ENCODE measurements at regions not wholly inside any gene's neighbourhood (a gene's known extent, or its start where the extent isn't known, plus 50 kb on each side); places are given as distances from the start of the nearest gene placed in this dataset.

DNA sequence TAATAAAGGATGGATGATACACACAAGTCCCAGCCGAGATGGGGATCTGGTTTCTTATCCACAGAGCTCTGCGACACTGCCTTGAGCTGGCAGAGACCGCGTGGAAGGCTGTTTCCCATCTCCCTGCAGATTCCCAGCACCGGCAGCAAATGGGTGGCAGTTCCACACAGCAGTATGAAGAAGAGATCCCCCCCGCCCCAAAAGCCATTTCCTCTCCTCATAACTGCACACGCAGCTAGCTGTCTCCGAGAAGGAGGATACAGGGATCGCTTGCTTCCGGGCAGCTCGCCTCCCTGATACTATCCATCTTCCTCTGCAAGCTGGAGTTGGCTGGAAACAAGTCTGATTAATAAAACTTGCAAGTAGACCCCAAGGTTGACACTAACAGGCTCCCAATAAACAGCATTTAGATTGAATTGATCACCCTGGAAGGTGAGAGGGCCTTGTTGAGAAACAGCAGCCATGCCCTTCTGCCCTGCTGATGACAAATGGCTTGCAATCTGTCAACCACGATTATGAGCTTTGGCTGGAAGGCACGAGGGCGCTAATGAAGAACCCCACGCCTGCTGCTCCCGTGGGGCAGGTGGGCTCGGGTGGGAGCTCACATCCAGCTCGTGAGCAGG, 642.3 kb downstream of the AJAP1 start:
- DNase-seq (ENCODE audit: low read depth) = no peak
- no peak overlapping the region for H3K4me3 ChIP-seq (ENCODE audit: control insufficient read depth, low read depth, low read length)
- TF ChIP-seq, protein P1, sequence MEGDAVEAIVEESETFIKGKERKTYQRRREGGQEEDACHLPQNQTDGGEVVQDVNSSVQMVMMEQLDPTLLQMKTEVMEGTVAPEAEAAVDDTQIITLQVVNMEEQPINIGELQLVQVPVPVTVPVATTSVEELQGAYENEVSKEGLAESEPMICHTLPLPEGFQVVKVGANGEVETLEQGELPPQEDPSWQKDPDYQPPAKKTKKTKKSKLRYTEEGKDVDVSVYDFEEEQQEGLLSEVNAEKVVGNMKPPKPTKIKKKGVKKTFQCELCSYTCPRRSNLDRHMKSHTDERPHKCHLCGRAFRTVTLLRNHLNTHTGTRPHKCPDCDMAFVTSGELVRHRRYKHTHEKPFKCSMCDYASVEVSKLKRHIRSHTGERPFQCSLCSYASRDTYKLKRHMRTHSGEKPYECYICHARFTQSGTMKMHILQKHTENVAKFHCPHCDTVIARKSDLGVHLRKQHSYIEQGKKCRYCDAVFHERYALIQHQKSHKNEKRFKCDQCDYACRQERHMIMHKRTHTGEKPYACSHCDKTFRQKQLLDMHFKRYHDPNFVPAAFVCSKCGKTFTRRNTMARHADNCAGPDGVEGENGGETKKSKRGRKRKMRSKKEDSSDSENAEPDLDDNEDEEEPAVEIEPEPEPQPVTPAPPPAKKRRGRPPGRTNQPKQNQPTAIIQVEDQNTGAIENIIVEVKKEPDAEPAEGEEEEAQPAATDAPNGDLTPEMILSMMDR (IDR thresholded peaks at IDR 0.05; ENCODE audit: control insufficient read depth, insufficient read depth, low read depth, low read length, missing control alignments) = no peak

DNA sequence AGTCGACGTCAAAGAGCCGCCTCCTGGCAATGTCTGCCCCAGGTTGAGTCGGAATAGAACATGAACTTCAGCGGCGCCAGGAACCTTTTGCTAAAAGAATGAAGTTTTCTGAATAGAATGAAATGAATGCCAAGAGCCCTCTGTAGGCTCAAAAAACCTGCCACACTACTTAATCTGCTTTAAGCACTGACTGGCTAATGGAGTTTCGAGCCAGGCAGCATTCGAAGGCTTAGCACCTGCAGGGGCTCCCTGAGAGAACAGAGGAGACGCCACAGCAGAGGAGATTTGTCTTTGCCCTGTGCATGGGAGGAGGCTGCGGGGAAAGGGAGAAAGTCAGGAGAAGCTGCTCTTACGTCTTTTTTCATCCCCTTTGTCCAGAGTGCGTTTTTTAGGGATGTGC, 641.7 kb downstream of the AJAP1 start:
- TF ChIP-seq, protein P1 (IDR thresholded peaks at IDR 0.05; ENCODE audit: control insufficient read depth, insufficient read depth, low read depth, low read length, missing control alignments) = no peak
- no peak overlapping the region for H3K4me3 ChIP-seq (ENCODE audit: control insufficient read depth, low read depth, low read length)
- no peak for DNase-seq (ENCODE audit: low read depth)

DNA sequence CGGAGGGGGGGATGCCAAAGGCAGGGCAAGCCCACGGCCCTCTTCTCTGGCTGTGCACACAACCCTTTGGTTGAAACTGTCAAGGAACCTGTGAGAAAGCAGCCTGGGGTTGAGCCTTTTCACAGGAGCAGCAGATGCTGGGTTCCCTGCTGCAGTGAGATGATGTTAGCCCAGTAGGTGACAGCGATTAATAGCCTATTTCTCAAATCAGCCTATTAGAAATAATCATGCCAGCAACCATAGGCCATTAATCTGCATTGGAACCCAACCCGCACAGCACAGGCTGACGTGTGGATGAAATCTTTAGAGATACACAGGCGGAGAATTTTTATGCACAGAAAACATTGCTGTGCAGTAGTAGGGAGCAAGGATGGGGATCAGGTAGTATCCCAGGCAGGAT, 637.5 kb downstream of the AJAP1 start:
- no peak for DNase-seq (ENCODE audit: low read depth)
- TF ChIP-seq, protein P1 (IDR thresholded peaks at IDR 0.05; ENCODE audit: control insufficient read depth, insufficient read depth, low read depth, low read length, missing control alignments) = no peak
- H3K4me3 ChIP-seq (ENCODE audit: control insufficient read depth, low read depth, low read length) = no peak overlapping the region

DNA sequence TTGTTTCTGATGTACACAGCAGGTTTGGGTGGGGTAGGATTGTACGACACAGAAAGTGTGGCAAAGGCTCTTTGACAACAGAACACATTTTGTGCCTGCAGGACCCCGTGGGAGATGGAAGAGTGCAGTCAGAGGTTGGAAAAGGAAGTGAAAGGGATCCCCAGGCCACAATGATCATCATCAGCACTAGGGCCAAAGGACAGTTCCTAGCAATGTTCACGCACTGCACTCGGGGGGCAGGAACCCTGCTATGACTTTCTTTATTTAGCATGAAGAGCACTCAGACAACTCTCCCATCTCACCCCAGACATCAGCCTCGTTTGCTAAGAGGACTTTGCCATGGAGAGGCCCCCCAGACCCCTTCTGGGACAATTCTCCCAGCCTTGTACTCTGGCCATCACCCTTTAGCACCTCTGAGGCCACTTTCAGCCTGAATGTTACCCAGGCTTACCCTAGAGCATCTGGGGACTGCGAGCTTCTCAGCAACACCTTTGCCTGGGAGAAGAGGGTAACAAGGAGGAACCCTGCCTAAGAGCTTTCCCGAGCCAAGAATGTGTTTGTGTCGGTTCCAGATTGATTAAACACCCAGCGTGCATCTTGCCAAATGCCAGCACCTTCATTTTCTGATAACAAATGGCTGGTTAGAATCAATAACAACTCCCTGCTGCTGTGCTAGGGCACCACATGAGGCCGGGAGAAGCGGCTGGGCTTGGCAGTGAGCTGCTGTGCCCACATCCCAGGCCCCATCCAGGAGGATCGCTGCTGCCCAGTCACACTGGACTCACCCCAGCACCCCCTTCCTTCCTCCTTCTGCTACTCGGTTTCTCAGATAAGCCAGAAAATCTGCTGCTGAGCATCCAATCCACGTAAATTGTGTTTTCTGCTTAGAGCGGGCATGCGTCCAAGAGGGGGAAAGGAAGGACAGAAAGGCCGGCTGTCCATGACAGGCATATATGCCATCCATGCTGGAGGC, 633.1 kb downstream of the AJAP1 start:
- TF ChIP-seq, protein P1 (IDR thresholded peaks at IDR 0.05; ENCODE audit: control insufficient read depth, insufficient read depth, low read depth, low read length, missing control alignments) = no peak
- DNase-seq (ENCODE audit: low read depth) = no peak
- no peak overlapping the region for H3K4me3 ChIP-seq (ENCODE audit: control insufficient read depth, low read depth, low read length)

DNA sequence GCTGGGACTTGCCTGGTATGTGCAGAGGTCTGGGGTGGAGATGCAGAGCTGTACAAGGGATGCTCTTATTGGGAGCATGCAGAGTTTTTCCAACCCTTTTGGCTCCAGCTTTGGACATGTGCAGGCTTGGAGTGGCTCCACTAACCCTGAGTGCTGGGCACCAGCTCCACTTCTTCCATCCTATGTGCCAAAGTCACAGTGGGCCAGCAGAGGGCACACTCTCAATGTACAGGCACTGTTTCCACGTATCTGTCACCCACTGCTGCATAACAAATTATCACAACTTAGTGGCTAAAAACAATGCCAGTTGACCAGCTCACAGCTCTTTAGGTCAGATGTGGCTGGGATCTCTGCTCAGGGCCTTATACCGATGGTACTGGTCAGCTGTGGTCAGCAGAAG, 631.8 kb downstream of the AJAP1 start:
- H3K4me3 ChIP-seq (ENCODE audit: control insufficient read depth, low read depth, low read length) = no peak overlapping the region
- TF ChIP-seq, protein P1 (IDR thresholded peaks at IDR 0.05; ENCODE audit: control insufficient read depth, insufficient read depth, low read depth, low read length, missing control alignments) = no peak
- DNase-seq (ENCODE audit: low read depth) = no peak

DNA sequence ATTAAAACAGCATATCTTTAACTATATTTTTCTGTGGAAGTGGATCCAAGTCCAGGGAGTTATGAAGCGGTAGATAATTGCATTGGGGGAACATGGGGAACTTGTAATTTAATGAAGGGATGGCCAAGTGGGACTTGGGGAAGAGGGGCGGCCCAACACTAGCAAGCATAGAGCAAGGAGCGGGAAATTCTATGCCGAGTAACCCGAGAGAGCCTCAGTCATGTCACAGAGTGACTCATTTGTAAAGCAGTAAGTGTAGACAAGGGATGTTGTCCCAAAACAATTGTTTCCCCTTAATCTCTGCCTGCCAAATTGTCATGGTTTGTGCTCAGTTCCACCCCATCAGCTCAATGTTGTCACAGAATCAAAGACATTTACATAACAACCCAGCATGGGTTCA, 620.1 kb downstream of the AJAP1 start:
- TF ChIP-seq, protein P1 (IDR thresholded peaks at IDR 0.05; ENCODE audit: control insufficient read depth, insufficient read depth, low read depth, low read length, missing control alignments) = no peak
- H3K4me3 ChIP-seq (ENCODE audit: control insufficient read depth, low read depth, low read length) = no peak overlapping the region
- no peak for DNase-seq (ENCODE audit: low read depth)
